ENCODE measurements at regions not wholly inside any gene's neighbourhood (a gene's known extent, or its start where the extent isn't known, plus 50 kb on each side); places are given as distances from the start of the nearest gene placed in this dataset.

GRCh38 chr16:85536411-85537330, 76.5 kb upstream of the GSE1 start:
- TF ChIP-seq CTCF (IDR thresholded peaks at IDR 0.05) (no peak), EP300 (IDR thresholded peaks at IDR 0.05) (no peak)
